ENCODE measurements at regions not wholly inside any gene's neighbourhood (a gene's known extent, or its start where the extent isn't known, plus 50 kb on each side); places are given as distances from the start of the nearest gene placed in this dataset.
"Not testable (repeated sequence)": the region's sequence is repeated elsewhere in the genome, so short reads cannot be mapped to it uniquely, and the experiment has no call there.

DNA sequence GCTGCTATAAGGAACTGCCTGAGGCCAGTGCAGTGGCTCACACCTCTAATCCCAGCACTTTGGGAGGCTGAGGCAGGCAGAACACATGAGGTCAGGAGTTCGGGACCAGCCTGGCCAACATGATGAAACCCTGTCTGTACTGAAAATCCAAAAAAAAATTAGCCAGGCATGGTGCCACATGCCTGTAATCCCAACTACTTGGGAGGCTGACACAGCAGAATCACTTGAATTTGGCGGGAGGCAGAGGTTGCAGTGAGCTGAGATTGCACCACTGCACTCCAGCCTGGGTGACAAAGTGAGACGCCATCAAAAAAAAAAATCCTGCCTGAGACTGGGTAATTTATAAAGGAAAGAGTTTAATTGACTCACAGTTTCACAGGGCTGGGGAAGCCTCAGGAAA is 247.1 kb upstream of the GHR start:
- not testable (repeated sequence) for TF ChIP-seq POLR2A (IDR thresholded peaks at IDR 0.05; ENCODE audit: extremely low read depth, insufficient read length)
- TF ChIP-seq, protein P1, sequence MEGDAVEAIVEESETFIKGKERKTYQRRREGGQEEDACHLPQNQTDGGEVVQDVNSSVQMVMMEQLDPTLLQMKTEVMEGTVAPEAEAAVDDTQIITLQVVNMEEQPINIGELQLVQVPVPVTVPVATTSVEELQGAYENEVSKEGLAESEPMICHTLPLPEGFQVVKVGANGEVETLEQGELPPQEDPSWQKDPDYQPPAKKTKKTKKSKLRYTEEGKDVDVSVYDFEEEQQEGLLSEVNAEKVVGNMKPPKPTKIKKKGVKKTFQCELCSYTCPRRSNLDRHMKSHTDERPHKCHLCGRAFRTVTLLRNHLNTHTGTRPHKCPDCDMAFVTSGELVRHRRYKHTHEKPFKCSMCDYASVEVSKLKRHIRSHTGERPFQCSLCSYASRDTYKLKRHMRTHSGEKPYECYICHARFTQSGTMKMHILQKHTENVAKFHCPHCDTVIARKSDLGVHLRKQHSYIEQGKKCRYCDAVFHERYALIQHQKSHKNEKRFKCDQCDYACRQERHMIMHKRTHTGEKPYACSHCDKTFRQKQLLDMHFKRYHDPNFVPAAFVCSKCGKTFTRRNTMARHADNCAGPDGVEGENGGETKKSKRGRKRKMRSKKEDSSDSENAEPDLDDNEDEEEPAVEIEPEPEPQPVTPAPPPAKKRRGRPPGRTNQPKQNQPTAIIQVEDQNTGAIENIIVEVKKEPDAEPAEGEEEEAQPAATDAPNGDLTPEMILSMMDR (IDR thresholded peaks at IDR 0.05; ENCODE audit: low read depth, low read length), result not testable (repeated sequence)
- TF ChIP-seq, protein P2, sequence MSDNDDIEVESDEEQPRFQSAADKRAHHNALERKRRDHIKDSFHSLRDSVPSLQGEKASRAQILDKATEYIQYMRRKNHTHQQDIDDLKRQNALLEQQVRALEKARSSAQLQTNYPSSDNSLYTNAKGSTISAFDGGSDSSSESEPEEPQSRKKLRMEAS (IDR thresholded peaks at IDR 0.05; ENCODE audit: low read depth, low read length), result not testable (repeated sequence)

Measured in NB4 (cell line).